SK-N-SH treated with all-trans-retinoic acid at 6 μM for 48 hours (cell line): ENCODE measurements at regions not wholly inside any gene's neighbourhood (a gene's known extent, or its start where the extent isn't known, plus 50 kb on each side); places are given as distances from the start of the nearest gene placed in this dataset.

Experiments
- ATAC-seq: fragments of 200-7000 bp; cut with Tn5 transposase; 3 replicates; pipeline ENCODE4 v1.9.1; 2020; ENCODE audit warnings: mild to moderate bottlenecking, moderate library complexity
- ARNTL ChIP-seq: fragments of 450-650 bp; formaldehyde crosslinking; IDR thresholded peaks from 2 replicates; pipeline ENCODE4 v1.5.0; 2020; ENCODE audit warnings: low read depth, mild to moderate bottlenecking, moderate library complexity, borderline replicate concordance
- BACH2 ChIP-seq: fragments of 250-450 bp; sonication (Bioruptor Pico); IDR thresholded peaks from 2 replicates; pipeline ENCODE4 v1.9.0; 2021; ENCODE audit warnings: mild to moderate bottlenecking, borderline replicate concordance
- CREB5 ChIP-seq: fragments of 250-450 bp; sonication (Bioruptor Pico); IDR thresholded peaks from 2 replicates; pipeline ENCODE4 v1.5.1; 2020; ENCODE audit warnings: low read depth, mild to moderate bottlenecking, moderate library complexity
- CSRNP3 ChIP-seq: fragments of 250-450 bp; sonication (Bioruptor Pico); IDR thresholded peaks from 2 replicates; pipeline ENCODE4 v1.5.1; 2021; ENCODE audit warnings: mild to moderate bottlenecking, moderate library complexity
- ESRRG ChIP-seq: fragments of 250-450 bp; sonication (Bioruptor Pico); IDR thresholded peaks from 2 replicates; pipeline ENCODE4 v1.6.1; 2021; ENCODE audit warnings: mild to moderate bottlenecking
- GLIS3 ChIP-seq: fragments of 250-450 bp; sonication (Bioruptor Pico); IDR thresholded peaks from 2 replicates; pipeline ENCODE4 v1.5.0; 2020; ENCODE audit warnings: mild to moderate bottlenecking, moderate library complexity
- ISL1 ChIP-seq: fragments of 250-450 bp; sonication (Bioruptor Pico); IDR thresholded peaks from 2 replicates; pipeline ENCODE4 v2.1.2; 2022; ENCODE audit warnings: mild to moderate bottlenecking, moderate library complexity
- OSR1 ChIP-seq: fragments of 250-450 bp; sonication (Bioruptor Pico); IDR thresholded peaks from 2 replicates; pipeline ENCODE4 v1.8.0; 2022; ENCODE audit warnings: moderate library complexity, mild to moderate bottlenecking, inconsistent platforms
- PATZ1 ChIP-seq: fragments of 250-450 bp; sonication (Bioruptor Pico); IDR thresholded peaks from 2 replicates; pipeline ENCODE4 v1.8.0; 2020; ENCODE audit warnings: mild to moderate bottlenecking, moderate library complexity, borderline replicate concordance
- POU6F1 ChIP-seq: fragments of 250-450 bp; sonication (Bioruptor Pico); IDR thresholded peaks from 2 replicates; pipeline ENCODE4 v1.8.0; 2021; ENCODE audit warnings: low read depth, mild to moderate bottlenecking, moderate library complexity, borderline replicate concordance
- PPARA ChIP-seq: fragments of 250-450 bp; sonication (Bioruptor Pico); IDR thresholded peaks from 2 replicates; pipeline ENCODE4 v1.5.0; 2020; ENCODE audit warnings: mild to moderate bottlenecking, borderline replicate concordance
- RARB ChIP-seq: fragments of 250-450 bp; sonication (Bioruptor Pico); IDR thresholded peaks from 2 replicates; pipeline ENCODE4 v1.8.0; 2021; ENCODE audit warnings: mild to moderate bottlenecking, moderate library complexity
- SNAI2 ChIP-seq: fragments of 250-450 bp; sonication (Bioruptor Pico); IDR thresholded peaks from 2 replicates; pipeline ENCODE4 v1.5.0; 2020; ENCODE audit warnings: mild to moderate bottlenecking, moderate library complexity
- TCF4 ChIP-seq: fragments of 250-450 bp; sonication (Bioruptor Pico); IDR thresholded peaks from 2 replicates; pipeline ENCODE4 v1.8.0; 2021; ENCODE audit warnings: mild to moderate bottlenecking, moderate library complexity, borderline replicate concordance
- TSHZ2 ChIP-seq: fragments of 250-450 bp; sonication (Bioruptor Pico); IDR thresholded peaks from 2 replicates; pipeline ENCODE4 v1.5.0; 2020; ENCODE audit warnings: mild to moderate bottlenecking, moderate library complexity
- ZC3H10 ChIP-seq: fragments of 250-450 bp; sonication (Bioruptor Pico); IDR thresholded peaks from 2 replicates; pipeline ENCODE4 v1.5.1; 2021; ENCODE audit warnings: mild to moderate bottlenecking, moderate library complexity
- ZFP3 ChIP-seq: fragments of 250-450 bp; sonication (Bioruptor Pico); IDR thresholded peaks from 2 replicates; pipeline ENCODE4 v1.5.0; 2020; ENCODE audit warnings: mild to moderate bottlenecking, moderate library complexity
- ZFP30 ChIP-seq: fragments of 450-650 bp; formaldehyde crosslinking; IDR thresholded peaks from 2 replicates; pipeline ENCODE4 v1.5.0; 2022; ENCODE audit warnings: mild to moderate bottlenecking, moderate library complexity
- ZNF565 ChIP-seq: fragments of 450-650 bp; formaldehyde crosslinking; conservative IDR thresholded peaks from 2 replicates; pipeline ENCODE4 v1.5.0; 2020; ENCODE audit warnings: low read depth, mild to moderate bottlenecking, moderate library complexity
- ZNF70 ChIP-seq: fragments of 450-650 bp; formaldehyde crosslinking; IDR thresholded peaks from 2 replicates; pipeline ENCODE4 v1.5.0; 2020; ENCODE audit warnings: mild to moderate bottlenecking, moderate library complexity
- ZNF8 ChIP-seq: fragments of 450-650 bp; formaldehyde crosslinking; IDR thresholded peaks from 2 replicates; pipeline ENCODE4 v1.5.0; 2020; ENCODE audit warnings: mild to moderate bottlenecking, moderate library complexity

- ATAC-seq, result no peak
- no peak for TF ChIP-seq ZC3H10 (CRISPR knock-in tag)
- TF ChIP-seq OSR1 (CRISPR knock-in tag), result no peak
- TF ChIP-seq ZNF8 (CRISPR knock-in tag), result no peak
- TF ChIP-seq SNAI2 (CRISPR knock-in tag), result no peak
- no peak for TF ChIP-seq CREB5 (CRISPR knock-in tag)
- TF ChIP-seq ZFP3 (CRISPR knock-in tag), result no peak
- no peak for TF ChIP-seq TSHZ2 (CRISPR knock-in tag)
- no peak for TF ChIP-seq TCF4 (CRISPR knock-in tag)
- no peak for TF ChIP-seq RARB (CRISPR knock-in tag)
- no peak for TF ChIP-seq ESRRG (CRISPR knock-in tag)
- TF ChIP-seq ZNF70 (CRISPR knock-in tag), result no peak
- no peak for TF ChIP-seq GLIS3 (CRISPR knock-in tag)
- TF ChIP-seq PPARA, result no peak
- TF ChIP-seq ARNTL (CRISPR knock-in tag), result no peak
- no peak for TF ChIP-seq PATZ1 (CRISPR knock-in tag)
- TF ChIP-seq ZFP30, result no peak
- TF ChIP-seq BACH2 (CRISPR knock-in tag), result no peak
- TF ChIP-seq CSRNP3 (CRISPR knock-in tag), result no peak
- TF ChIP-seq, all 23 proteins: peak for 0
These were observed 319.2 kb downstream of the DUSP6 start for GRCh38 chr12:89033062-89033461.

GRCh38 chr12:89029961-89030360 is 322.3 kb downstream of the DUSP6 start:
- ATAC-seq, result no peak
- TF ChIP-seq ZFP3 (CRISPR knock-in tag) (no peak), PPARA (no peak), BACH2 (CRISPR knock-in tag) (no peak), PATZ1 (CRISPR knock-in tag) (no peak), ESRRG (CRISPR knock-in tag) (no peak), TCF4 (CRISPR knock-in tag) (no peak), ISL1 (CRISPR knock-in tag) (no peak), CSRNP3 (CRISPR knock-in tag) (no peak), GLIS3 (CRISPR knock-in tag) (no peak), POU6F1 (CRISPR knock-in tag) (no peak), RARB (CRISPR knock-in tag) (no peak), ZFP30 (no peak), ARNTL (CRISPR knock-in tag) (no peak), ZNF565 (CRISPR knock-in tag) (no peak), TSHZ2 (CRISPR knock-in tag) (no peak)
